Activated naive CD4-positive, alpha-beta T cell treated with Interleukin-2 at 50 U/mL for 16 hours (primary cell): ENCODE measurements at regions not wholly inside any gene's neighbourhood (a gene's known extent, or its start where the extent isn't known, plus 50 kb on each side); places are given as distances from the start of the nearest gene placed in this dataset.
"Not testable (repeated sequence)": the region's sequence is repeated elsewhere in the genome, so short reads cannot be mapped to it uniquely, and the experiment has no call there.

Source experiments
- DNase-seq: peaks from one replicate; pipeline ENCODE4 v3.0.0-alpha.2; 2020

GRCh38 chr15:83335542-83335941, 51.1 kb upstream of the BNC1 start:
- not testable (repeated sequence) for DNase-seq

- no peak for DNase-seq
Observed at GRCh38 chr15:83339396-83339795, 54.9 kb upstream of the BNC1 start.

GRCh38 chr15:83340087-83340486, 55.6 kb upstream of the BNC1 start:
- DNase-seq: no peak

GRCh38 chr15:83346342-83346741, 61.9 kb upstream of the BNC1 start:
- DNase-seq: no peak

- no peak for DNase-seq
Observed at GRCh38 chr15:83352119-83352518, 67.7 kb upstream of the BNC1 start.

- no peak for DNase-seq
Observed at GRCh38 chr15:83356501-83357399, 72.3 kb upstream of the BNC1 start.

- DNase-seq: no peak
Observed at GRCh38 chr15:83358972-83359564, 74.6 kb upstream of the BNC1 start.

- DNase-seq: no peak
Observed at GRCh38 chr15:83362706-83363105, 78.2 kb upstream of the BNC1 start.

GRCh38 chr15:83364501-83364900, 80.0 kb upstream of the BNC1 start:
- DNase-seq: no peak

- DNase-seq: no peak
Observed at GRCh38 chr15:83365370-83365938, 81.0 kb upstream of the BNC1 start.

- no peak for DNase-seq
Observed at GRCh38 chr15:83372434-83372891, 74.7 kb upstream of the SH3GL3 start.

- DNase-seq: no peak
Observed at GRCh38 chr15:83378921-83379578, 68.1 kb upstream of the SH3GL3 start.

GRCh38 chr15:83379579-83379959, 67.6 kb upstream of the SH3GL3 start:
- no peak for DNase-seq

- DNase-seq: no peak
Observed at GRCh38 chr15:83380059-83380458, 67.1 kb upstream of the SH3GL3 start.

GRCh38 chr15:83380682-83381081, 66.5 kb upstream of the SH3GL3 start:
- DNase-seq: peak; percentile 4

GRCh38 chr15:83383608-83384139, 63.5 kb upstream of the SH3GL3 start:
- not testable (repeated sequence) for DNase-seq

GRCh38 chr15:83396101-83396500, 51.0 kb upstream of the SH3GL3 start:
- no peak for DNase-seq
